ENCODE measurements at regions not wholly inside any gene's neighbourhood (a gene's known extent, or its start where the extent isn't known, plus 50 kb on each side); places are given as distances from the start of the nearest gene placed in this dataset.

DNA sequence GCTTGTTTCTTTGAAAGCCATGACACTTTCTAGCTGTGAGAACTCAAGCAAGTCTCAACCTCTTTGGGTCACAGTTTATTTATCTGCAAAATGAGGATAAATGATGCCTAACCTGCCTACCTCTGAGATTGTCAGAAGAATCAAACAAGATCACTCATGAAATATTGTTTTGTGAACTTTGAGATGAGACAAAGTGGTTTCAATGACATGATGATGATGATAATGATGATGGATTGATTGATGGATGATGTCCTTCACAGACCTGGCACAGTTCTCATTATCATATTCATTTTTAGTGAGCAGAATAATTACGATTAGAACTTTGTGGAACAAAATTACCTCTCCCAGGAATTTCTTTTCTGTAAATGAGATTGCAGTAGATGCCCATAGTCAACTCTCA is 129.2 kb downstream of the HHIPL2 start:
- POLR2A ChIA-PET (ENCODE audit: partially characterized antibody), result no interaction called here

More for the DNA sequence above, 129.2 kb downstream of the HHIPL2 start:
- Histone ChIP-seq H2AFZ (ENCODE audit: low read length) (no peak overlapping the region), H2BK5ac (ENCODE audit: low read depth, low read length) (no peak overlapping the region), H2BK15ac (ENCODE audit: low read length) (no peak overlapping the region), H4K8ac (ENCODE audit: extremely low read depth, insufficient read depth, low read length) (no peak overlapping the region), H3K14ac (ENCODE audit: insufficient read length) (no peak overlapping the region), H3K27ac (ENCODE audit: low read depth, low read length) (no peak overlapping the region), H3K18ac (ENCODE audit: extremely low read depth, low read length) (no peak overlapping the region), H2BK120ac (replicated peaks; ENCODE audit: low read depth, low read length) (no peak overlapping the region), H4K20me1 (replicated peaks in 1 of 2; ENCODE audit: control insufficient read depth in 1 of 2, insufficient read depth in 2 of 2, low read length in 2 of 2) (no peaks in the 10 kb centered on the region), H2BK20ac (ENCODE audit: low read length) (no peak overlapping the region), H3K4me3 (ENCODE audit: extremely low read depth in 1 of 4, insufficient read depth in 2 of 4, low read depth in 3 of 4, low read length in 4 of 4) (no peak overlapping the region), H2AK5ac (ENCODE audit: low read depth, low read length) (no peak overlapping the region), H4K5ac (ENCODE audit: insufficient read length, low read depth, low read length) (no peak overlapping the region), H3K79me2 (ENCODE audit: control insufficient read depth in 1 of 2, insufficient read depth in 2 of 2, low read length in 2 of 2) (no peaks in the 10 kb centered on the region), H3K23ac (ENCODE audit: insufficient read length) (no peak overlapping the region), H3K79me1 (ENCODE audit: low read depth, low read length) (no peaks in the 10 kb centered on the region), H3K4me2 (ENCODE audit: insufficient read depth in 1 of 2, low read depth in 2 of 2, low read length in 2 of 2) (no peak overlapping the region), H3K27me3 (replicated peaks in 1 of 4; ENCODE audit: control insufficient read depth in 3 of 4, extremely low read depth in 1 of 4, insufficient read depth in 3 of 4, low read length in 3 of 4) (no peaks in the 10 kb centered on the region), H3K23me2 (ENCODE audit: low read depth, low read length) (no peaks in the 10 kb centered on the region), H3K9ac (replicated peaks in 1 of 4; ENCODE audit: extremely low read depth in 1 of 4, low read depth in 3 of 4, low read length in 3 of 4) (no peak overlapping the region), H4K91ac (replicated peaks; ENCODE audit: insufficient read length, low read length) (no peak overlapping the region), H3K9me3 (ENCODE audit: insufficient read depth in 2 of 2, low read depth in 1 of 2, low read length in 1 of 2) (no peaks in the 10 kb centered on the region), H3K4me1 (replicated peaks in 1 of 4; ENCODE audit: control insufficient read depth in 3 of 4, insufficient read depth in 4 of 4, low read length in 3 of 4) (no peaks in the 10 kb centered on the region), H2BK12ac (ENCODE audit: low read depth, low read length) (no peak overlapping the region), H3K56ac (replicated peaks; ENCODE audit: insufficient read length, low read depth, low read length) (no peak overlapping the region), H3K36me3 (ENCODE audit: control insufficient read depth in 2 of 4, insufficient read depth in 4 of 4, low read length in 3 of 4) (no peaks in the 10 kb centered on the region), H3K4ac (replicated peaks; ENCODE audit: insufficient read length, low read depth, low read length) (no peak overlapping the region)
- WGBS, 2 experiments (ENCODE audit: extremely low coverage in 1 of 2, insufficient coverage in 1 of 2, insufficient read length in 1 of 2, insufficient replicate concordance in 2 of 2, low coverage in 1 of 2, low lambda C conversion rate in 2 of 2, missing lambda C conversion rate in 1 of 2), result 88% methylated on average over 1 of the region's 1 CpG; no CpG with 5 or more reads in 1 of the 2 experiments
- FAIRE-seq (no peak), DNase-seq (ENCODE audit: low read depth in 1 of 2, low spot score in 2 of 2) (no peak)
- TF ChIP-seq SUZ12 (IDR thresholded peaks at IDR 0.05; ENCODE audit: low read length) (no peak), HDAC6 (IDR thresholded peaks at IDR 0.05; ENCODE audit: low read depth, low read length) (no peak), SRF (IDR thresholded peaks at IDR 0.05; ENCODE audit: low read depth, low read length) (no peak), PHF8 (conservative IDR thresholded peaks at IDR 0.05; ENCODE audit: low read depth, low read length) (no peak), SP1 (IDR thresholded peaks at IDR 0.05; ENCODE audit: low read depth, low read length) (no peak), RFX5 (IDR thresholded peaks at IDR 0.05; ENCODE audit: borderline replicate concordance, low read depth, low read length) (no peak), MAFK (IDR thresholded peaks at IDR 0.05; ENCODE audit: low read depth, low read length) (no peak), ATF3 (IDR thresholded peaks at IDR 0.05; ENCODE audit: insufficient read depth, low read depth, low read length) (no peak)
- CTCF ChIA-PET (ENCODE audit: partially characterized antibody), result interaction anchor here (1.0 to 2.4 kb wide), 3 partner anchors 22 to 37 kb away, joined by 3 to 6 read pairs (median 4); no protein-coding TSS in a partner anchor

All from H1 (cell line).